IMR-90 (cell line): ENCODE measurements at regions not wholly inside any gene's neighbourhood (a gene's known extent, or its start where the extent isn't known, plus 50 kb on each side); places are given as distances from the start of the nearest gene placed in this dataset.

Experiments
- ATAC-seq: fragments of 200-7000 bp; cut with Tn5 transposase; 2 replicates; pipeline ENCODE4 v1.9.1; 2020; ENCODE audit warnings: low read depth, mild to moderate bottlenecking, moderate library complexity
- BruUV-seq: library from RNA; stranded (reverse); fragments of 400-500 nt; replicated peaks from 2 replicates; lab custom pipeline; 2021; lab: Mats Ljungman, UMichigan
- CTCF ChIA-PET: fragments of 300-600 bp; formaldehyde crosslinking; extraction: SDS; loops from one replicate; lab custom pipeline; 2021; ENCODE audit warnings: antibody characterized with exemption; lab: Yijun Ruan, JAX
- POLR2A ChIA-PET: fragments of 300-600 bp; sonication (Branson Sonifier 250); formaldehyde crosslinking; loops from one replicate; lab custom pipeline; 2022; ENCODE audit warnings: antibody characterized with exemption; ENCODE audit not compliant: unreplicated experiment; lab: Charles Lee
- DNase-seq: peaks from one replicate; pipeline ENCODE4 v3.0.0; 2013
- H2AFZ ChIP-seq: replicated peaks from 2 replicates; pipeline ENCODE3; 2013; ENCODE audit warnings: low read length, mild to moderate bottlenecking; ENCODE audit not compliant: poor library complexity
- H2AK5ac ChIP-seq: 2 replicates; pipeline ENCODE4 v1.6.1; 2013; ENCODE audit warnings: low read depth, low read length, inconsistent platforms
- H2AK9ac ChIP-seq: replicated peaks from 2 replicates; pipeline ENCODE3; 2013; ENCODE audit warnings: mild to moderate bottlenecking, low read depth, low read length, moderate library complexity; ENCODE audit not compliant: poor library complexity
- H2BK120ac ChIP-seq: 2 replicates; pipeline ENCODE4 v1.6.1; 2013; ENCODE audit warnings: low read depth, low read length, inconsistent platforms
- H2BK15ac ChIP-seq: 3 replicates; pipeline ENCODE4 v1.6.1; 2013; ENCODE audit warnings: low read depth, low read length, inconsistent platforms
- H2BK20ac ChIP-seq: 2 replicates; pipeline ENCODE4 v1.6.1; 2013; ENCODE audit warnings: low read depth, mild to moderate bottlenecking, inconsistent platforms, low read length, moderate library complexity
- H2BK5ac ChIP-seq: 2 replicates; pipeline ENCODE4 v1.6.1; 2013; ENCODE audit warnings: mild to moderate bottlenecking, low read depth, low read length, inconsistent platforms; ENCODE audit not compliant: poor library complexity, severe bottlenecking
- H3K14ac ChIP-seq: replicated peaks from 2 replicates; pipeline ENCODE4 v1.6.1; 2013; ENCODE audit warnings: low read depth, low read length, inconsistent platforms
- H3K18ac ChIP-seq: 2 replicates; pipeline ENCODE4 v1.6.1; 2013; ENCODE audit warnings: low read depth, low read length, control low read depth
- H3K23ac ChIP-seq: 2 replicates; pipeline ENCODE4 v1.6.1; 2013; ENCODE audit warnings: low read depth, low read length, inconsistent platforms
- H3K27ac ChIP-seq: 2 replicates; pipeline ENCODE4 v1.5.1; 2013; ENCODE audit warnings: mild to moderate bottlenecking, control low read depth, low read length; ENCODE audit not compliant: insufficient read depth
- H3K27me3 ChIP-seq: 2 replicates; pipeline ENCODE4 v1.6.1; 2013; ENCODE audit warnings: low read length; ENCODE audit not compliant: control insufficient read depth, insufficient read depth
- H3K36me3 ChIP-seq: 2 replicates; pipeline ENCODE4 v1.6.1; 2013; ENCODE audit warnings: low read length, mixed read lengths; ENCODE audit not compliant: control insufficient read depth, insufficient read depth
- H3K4ac ChIP-seq: 2 replicates; pipeline ENCODE4 v1.6.1; 2013; ENCODE audit warnings: low read depth, low read length, inconsistent platforms
- H3K4me1 ChIP-seq: 2 replicates; pipeline ENCODE4 v1.6.1; 2013; ENCODE audit warnings: low read length, mixed read lengths; ENCODE audit not compliant: control insufficient read depth, insufficient read depth
- H3K4me2 ChIP-seq: 2 replicates; pipeline ENCODE4 v1.6.1; 2013; ENCODE audit warnings: low read depth, mild to moderate bottlenecking, control low read depth, low read length, moderate library complexity
- H3K4me3 ChIP-seq: 2 replicates; pipeline ENCODE4 v1.5.1; 2013; ENCODE audit warnings: low read depth, mild to moderate bottlenecking, control low read depth, low read length, moderate library complexity; ENCODE audit not compliant: insufficient read depth
- H3K56ac ChIP-seq: 2 replicates; pipeline ENCODE4 v1.6.1; 2013; ENCODE audit warnings: low read length, inconsistent platforms; ENCODE audit not compliant: insufficient read depth; ENCODE audit errors: extremely low read depth
- H3K79me1 ChIP-seq, 2 experiments: 2 replicates each; pipeline ENCODE4 v1.6.1; 2013; ENCODE audit warnings: low read length in 2 of 2, inconsistent platforms in 1 of 2, low read depth in 1 of 2
- H3K9ac ChIP-seq: 2 replicates; pipeline ENCODE4 v1.6.1; 2013; ENCODE audit warnings: low read depth, low read length, control low read depth
- H3K9me1 ChIP-seq: 2 replicates; pipeline ENCODE4 v1.6.1; 2013; ENCODE audit warnings: low read length, inconsistent platforms; ENCODE audit not compliant: insufficient read depth
- H3K9me3 ChIP-seq: 2 replicates; pipeline ENCODE4 v1.6.1; 2013; ENCODE audit warnings: low read length; ENCODE audit not compliant: control insufficient read depth, insufficient read depth
- H4K20me1 ChIP-seq: 2 replicates; pipeline ENCODE4 v1.6.1; 2013; ENCODE audit warnings: low read length, inconsistent platforms; ENCODE audit not compliant: insufficient read depth
- H4K5ac ChIP-seq: 2 replicates; pipeline ENCODE4 v1.6.1; 2013; ENCODE audit warnings: mild to moderate bottlenecking, low read depth, low read length, control low read depth
- H4K8ac ChIP-seq, 2 experiments: 2 replicates each; pipeline ENCODE4 v1.6.1; 2013; ENCODE audit warnings: low read depth in 2 of 2, low read length in 2 of 2, control low read depth in 1 of 2, inconsistent platforms in 1 of 2
- H4K91ac ChIP-seq: 2 replicates; pipeline ENCODE4 v1.6.1; 2013; ENCODE audit warnings: low read depth, low read length, inconsistent platforms; ENCODE audit not compliant: insufficient read depth
- CEBPB ChIP-seq: IDR thresholded peaks from 2 replicates; pipeline ENCODE4 v1.6.1; 2012; ENCODE audit warnings: low read depth, low read length, improper control_type of control experiment
- POLR2A ChIP-seq: IDR thresholded peaks from 2 replicates; pipeline ENCODE4 v1.6.1; 2012; ENCODE audit warnings: mild to moderate bottlenecking, low read depth, low read length
- WGBS, 2 experiments: methylation state at CpG; one replicate each; pipeline versions ENCODE4 v1.1.5 to v1.1.7; 2013; ENCODE audit warnings: missing lambda C conversion rate in 2 of 2; ENCODE audit not compliant: insufficient read length in 1 of 2; ENCODE audit errors: extremely low coverage in 2 of 2; 5-methylcytosine and 5-hydroxymethylcytosine counted together
- dilution Hi-C: fragments of 300-500 bp; cut with HindIII; formaldehyde crosslinking; loops from one replicate; pipeline ENCODE4 v1.14.3; 2018; ENCODE audit warnings: low sequenced_read_pairs; ENCODE audit not compliant: unreplicated experiment
- in situ Hi-C: fragments of 300-500 bp; cut with MboI; formaldehyde crosslinking; loops from 3 replicates; pipeline ENCODE4 v1.14.3; 2019; ENCODE audit warnings: low sequenced_read_pairs, inconsistent platforms, mixed read lengths
- intact Hi-C: fragments of 100-400 bp; cut with micrococcal nuclease; formaldehyde crosslinking; loops from 2 replicates; pipeline ENCODE4 v1.10.0; 2022

GRCh38 chr2:163155925-163156324, 317.4 kb upstream of the KCNH7 start:
- POLR2A ChIA-PET, result no interaction called here
- TF ChIP-seq POLR2A, result no peak
- TF ChIP-seq CEBPB, result peak; percentile 62; the same call in 1 of the 2 replicates

More at GRCh38 chr2:163155925-163156324, 317.4 kb upstream of the KCNH7 start:
- peaks cover 8% of the 10 kb centered on the region for H3K4me1 ChIP-seq
- H2AK9ac ChIP-seq, result no peak overlapping the region
- H2AK5ac ChIP-seq, result no peak overlapping the region
- H4K91ac ChIP-seq, result no peak overlapping the region
- no peak for DNase-seq
- no peaks in the 10 kb centered on the region for H3K27me3 ChIP-seq
- H3K36me3 ChIP-seq, result no peaks in the 10 kb centered on the region
- no peak overlapping the region for H3K14ac ChIP-seq
- no peak overlapping the region for H3K4me3 ChIP-seq
- no CpG with 5 or more reads among the region's 2 CpGs for WGBS, 2 experiments
- no peak overlapping the region for H2BK120ac ChIP-seq
- no peaks in the 10 kb centered on the region for H3K79me1 ChIP-seq
- H2AFZ ChIP-seq, result no peak overlapping the region
- H3K4me2 ChIP-seq, result no peak overlapping the region
- no peak overlapping the region for H4K5ac ChIP-seq
- no peaks in the 10 kb centered on the region for H3K9me1 ChIP-seq
- no peak overlapping the region for H3K4ac ChIP-seq
- intact Hi-C loops (loop anchor here (1.0 to 10.0 kb wide), 6 partner anchors 191 to 1561 kb away; partner anchors contain the start of gene FIGN), in situ Hi-C loops (no loop called here), dilution Hi-C loops (no loop called here)
- H3K18ac ChIP-seq, result no peak overlapping the region
- no peak overlapping the region for H2BK15ac ChIP-seq
- H4K8ac ChIP-seq, result no peak overlapping the region
- no peak overlapping the region for H2BK5ac ChIP-seq
- no peak overlapping the region for H3K56ac ChIP-seq
- ATAC-seq, result no peak
- no peaks in the 10 kb centered on the region for H3K9me3 ChIP-seq
- no peak overlapping the region for H3K27ac ChIP-seq
- H3K9ac ChIP-seq, result no peak overlapping the region
- no peaks in the 10 kb centered on the region for H4K20me1 ChIP-seq
- H3K23ac ChIP-seq, result no peak overlapping the region
- CTCF ChIA-PET, result interaction anchor here (0.6 to 1.4 kb wide), 4 partner anchors 14 to 34 kb away, joined by 3 to 7 read pairs (median 5); no protein-coding TSS in a partner anchor
- no TSS peak for BruUV-seq
- H2BK20ac ChIP-seq, result no peak overlapping the region
